Kidney (tissue), 13 donors: ENCODE measurements at regions not wholly inside any gene's neighbourhood (a gene's known extent, or its start where the extent isn't known, plus 50 kb on each side); places are given as distances from the start of the nearest gene placed in this dataset.

Source experiments
- DNase-seq, 5 donors: peaks; one replicate each; pipeline ENCODE4 v3.0.0-alpha.2; 2013 to 2020
- FAIRE-seq: peaks from 2 replicates; lab custom pipeline; 2012; peaks lifted over from hg19 to GRCh38; lab: Jason Lieb, UNC
- H3K27ac ChIP-seq, 2 donors: one replicate each; pipeline ENCODE4 v1.7.0; 2013; ENCODE audit warnings: low read depth in 2 of 2, low read length in 2 of 2, inconsistent platforms in 1 of 2
- H3K27me3 ChIP-seq: one replicate; pipeline ENCODE4 v1.7.1; 2013; ENCODE audit warnings: low read length, inconsistent platforms; ENCODE audit not compliant: control insufficient read depth, insufficient read depth
- H3K36me3 ChIP-seq, 3 donors: one replicate each; pipeline versions ENCODE4 v1.7.0 to v1.7.1; 2013; ENCODE audit warnings: low read length in 3 of 3, control low read depth in 1 of 3, inconsistent platforms in 1 of 3; ENCODE audit not compliant: insufficient read depth in 3 of 3, control insufficient read depth in 2 of 3
- H3K4me1 ChIP-seq, 3 donors: one replicate each; pipeline versions ENCODE4 v1.7.0 to v1.7.1; 2013; ENCODE audit warnings: low read length in 3 of 3, inconsistent platforms in 1 of 3, low read depth in 1 of 3; ENCODE audit not compliant: control insufficient read depth in 2 of 3, insufficient read depth in 2 of 3
- H3K4me3 ChIP-seq, 3 donors: one replicate each; pipeline versions ENCODE4 v1.7.0 to v1.8.1; 2013; ENCODE audit warnings: low read length in 3 of 3, control low read depth in 1 of 3, inconsistent platforms in 1 of 3
- H3K9ac ChIP-seq, 3 donors: one replicate each; pipeline versions ENCODE4 v1.7.0 to v1.7.1; 2013; ENCODE audit warnings: low read length in 3 of 3, control low read depth in 1 of 3, inconsistent platforms in 1 of 3
- H3K9me3 ChIP-seq, 3 donors: one replicate each; pipeline versions ENCODE4 v1.7.0 to v1.7.1; 2013; ENCODE audit warnings: low read length in 3 of 3, control low read depth in 1 of 3, inconsistent platforms in 1 of 3; ENCODE audit not compliant: control insufficient read depth in 2 of 3, insufficient read depth in 1 of 3
- intact Hi-C: fragments of 100-400 bp; cut with DNase I; formaldehyde crosslinking; loops from one replicate; pipeline ENCODE4 v1.11.1; 2022
- TF ChIP-seq, protein P1 (sequence below): IDR thresholded peaks from 3 replicates; pipeline ENCODE4 v1.5.1; 2012; ENCODE audit warnings: mild to moderate bottlenecking, moderate library complexity, borderline replicate concordance; ENCODE audit not compliant: insufficient read depth; ENCODE audit errors: extremely low read depth
- donor health status: control.
- donor health status: control.
- donor health status: control.
- donor health status: control.
- donor health status: control.
- donor health status: DM: yes; HTN: yes; CAD: no.
- donor health status: Normal renal cell carcinoma (clear cell type).

DNA sequence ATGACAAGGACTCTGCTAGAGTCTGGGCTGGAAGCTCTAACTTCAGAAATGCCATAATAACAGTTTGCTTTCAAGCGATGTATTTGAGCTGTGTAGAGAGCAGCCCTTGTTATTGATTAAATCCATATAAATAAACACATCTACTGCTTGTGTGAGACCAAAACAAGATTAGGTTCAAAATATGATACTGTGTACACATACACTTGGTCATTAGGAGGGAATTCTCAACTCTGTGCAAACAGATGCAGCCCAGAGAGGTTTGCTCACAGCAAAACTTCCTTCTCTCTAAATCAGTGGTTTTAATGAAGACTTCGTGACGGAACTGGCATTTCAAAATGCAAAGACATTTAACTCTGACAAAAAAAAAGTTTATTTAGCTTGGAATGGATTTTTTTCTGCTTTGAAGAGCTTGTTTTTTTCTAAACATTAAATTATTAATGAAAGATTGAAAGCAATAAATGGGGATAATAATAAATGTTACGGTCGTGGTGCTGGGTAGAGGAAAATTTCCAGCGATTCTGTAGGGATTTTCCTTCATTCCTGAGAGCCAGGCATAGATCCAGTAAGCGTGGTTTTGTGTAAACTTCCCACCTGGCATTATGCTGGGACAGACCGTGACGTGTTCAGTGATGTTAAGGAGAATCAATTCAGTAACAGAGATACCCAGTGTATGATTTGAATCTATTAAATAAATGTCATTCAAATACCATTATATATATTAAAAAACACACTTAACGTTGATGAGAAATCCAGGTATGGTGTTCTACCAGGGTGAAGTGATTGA, 213.7 kb downstream of the TEX29 start:
- Histone ChIP-seq H3K27ac (no peak overlapping the region), H3K9me3 (no peaks in the 10 kb centered on the region), H3K36me3 (no peaks in the 10 kb centered on the region), H3K4me1 (no peaks in the 10 kb centered on the region), H3K9ac (no peak overlapping the region), H3K27me3 (peaks cover 49% of the 10 kb centered on the region), H3K4me3 (no peak overlapping the region)
- DNase-seq (no peak), FAIRE-seq (no peak)
- intact Hi-C loops: no loop called here
- TF ChIP-seq, protein P1, sequence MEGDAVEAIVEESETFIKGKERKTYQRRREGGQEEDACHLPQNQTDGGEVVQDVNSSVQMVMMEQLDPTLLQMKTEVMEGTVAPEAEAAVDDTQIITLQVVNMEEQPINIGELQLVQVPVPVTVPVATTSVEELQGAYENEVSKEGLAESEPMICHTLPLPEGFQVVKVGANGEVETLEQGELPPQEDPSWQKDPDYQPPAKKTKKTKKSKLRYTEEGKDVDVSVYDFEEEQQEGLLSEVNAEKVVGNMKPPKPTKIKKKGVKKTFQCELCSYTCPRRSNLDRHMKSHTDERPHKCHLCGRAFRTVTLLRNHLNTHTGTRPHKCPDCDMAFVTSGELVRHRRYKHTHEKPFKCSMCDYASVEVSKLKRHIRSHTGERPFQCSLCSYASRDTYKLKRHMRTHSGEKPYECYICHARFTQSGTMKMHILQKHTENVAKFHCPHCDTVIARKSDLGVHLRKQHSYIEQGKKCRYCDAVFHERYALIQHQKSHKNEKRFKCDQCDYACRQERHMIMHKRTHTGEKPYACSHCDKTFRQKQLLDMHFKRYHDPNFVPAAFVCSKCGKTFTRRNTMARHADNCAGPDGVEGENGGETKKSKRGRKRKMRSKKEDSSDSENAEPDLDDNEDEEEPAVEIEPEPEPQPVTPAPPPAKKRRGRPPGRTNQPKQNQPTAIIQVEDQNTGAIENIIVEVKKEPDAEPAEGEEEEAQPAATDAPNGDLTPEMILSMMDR: no peak

DNA sequence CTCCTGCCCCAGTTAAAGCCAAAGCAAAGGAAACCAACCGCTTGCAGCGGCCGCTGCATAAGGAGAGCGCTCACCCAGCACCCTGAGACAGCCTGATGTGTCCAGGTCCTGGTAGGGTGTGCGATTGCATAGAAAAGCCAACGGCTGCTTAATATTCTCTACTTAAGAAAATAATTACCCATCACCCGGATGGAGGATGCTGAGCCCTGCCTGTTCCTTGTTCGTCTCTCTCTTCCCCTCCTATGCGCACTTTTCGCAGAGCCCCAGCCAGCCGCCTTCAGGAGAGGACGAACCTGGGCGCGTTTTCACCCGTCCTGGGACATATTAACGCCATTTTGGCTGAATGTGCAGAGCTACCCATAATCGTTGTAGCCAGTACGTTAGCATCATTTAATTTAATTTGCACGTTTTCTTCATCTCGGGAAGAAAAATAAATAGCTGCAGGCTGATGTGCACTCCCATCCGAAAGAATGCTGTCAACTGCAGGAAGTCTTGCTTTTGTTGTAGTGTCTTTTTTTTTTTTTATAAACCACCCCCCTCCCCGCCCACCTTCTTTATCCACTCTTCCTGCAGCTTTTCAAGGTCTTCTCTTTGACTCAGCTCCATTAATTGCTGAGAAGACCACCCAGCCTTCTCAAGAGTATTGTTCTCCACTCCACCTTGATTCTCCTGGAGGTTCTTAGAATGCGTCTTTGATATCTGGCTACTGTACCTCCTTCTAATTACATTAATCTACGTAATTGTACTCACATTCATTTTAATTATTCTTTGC, 214.5 kb downstream of the TEX29 start:
- no peaks in the 10 kb centered on the region for H3K36me3 ChIP-seq
- DNase-seq (no peak), FAIRE-seq (no peak)
- intact Hi-C loops: no loop called here
- TF ChIP-seq, protein P1: no peak
- no peaks in the 10 kb centered on the region for H3K4me1 ChIP-seq
- H3K4me3 ChIP-seq: no peak overlapping the region
- H3K27ac ChIP-seq: no peak overlapping the region
- no peak overlapping the region for H3K9ac ChIP-seq
- H3K27me3 ChIP-seq: peaks cover 49% of the 10 kb centered on the region
- no peaks in the 10 kb centered on the region for H3K9me3 ChIP-seq

GRCh38 chr13:111535523-111535811, 215.0 kb downstream of the TEX29 start:
- intact Hi-C loops: no loop called here
- Histone ChIP-seq H3K36me3 (no peaks in the 10 kb centered on the region), H3K27ac (no peak overlapping the region), H3K4me1 (no peaks in the 10 kb centered on the region), H3K4me3 (no peak overlapping the region), H3K9me3 (no peaks in the 10 kb centered on the region), H3K27me3 (peaks cover 47% of the 10 kb centered on the region), H3K9ac (no peak overlapping the region)
- DNase-seq (no peak), FAIRE-seq (no peak)
- TF ChIP-seq, protein P1: no peak
